PC-3 (cell line): ENCODE measurements at regions not wholly inside any gene's neighbourhood (a gene's known extent, or its start where the extent isn't known, plus 50 kb on each side); places are given as distances from the start of the nearest gene placed in this dataset.

Experiments used
- ATAC-seq: fragments of 200-7000 bp; cut with Tn5 transposase; 2 replicates; pipeline ENCODE4 v1.9.1; 2020; ENCODE audit warnings: mild to moderate bottlenecking, moderate library complexity
- BruUV-seq: library from RNA; stranded (reverse); fragments of 400-500 nt; replicated peaks from 2 replicates; lab custom pipeline; 2021; lab: Mats Ljungman, UMichigan
- CTCF ChIA-PET: fragments of 300-600 bp; sonication (Branson Sonifier 250); formaldehyde crosslinking; loops from one replicate; lab custom pipeline; 2022; ENCODE audit warnings: antibody characterized with exemption; lab: Charles Lee
- POLR2A ChIA-PET: fragments of 300-600 bp; sonication (Branson Sonifier 250); formaldehyde crosslinking; loops from one replicate; lab custom pipeline; 2022; ENCODE audit warnings: antibody characterized with exemption; ENCODE audit not compliant: unreplicated experiment; lab: Charles Lee
- DNase-seq: peaks from one replicate; pipeline ENCODE4 v3.0.0-alpha.2; 2015
- H2AFZ ChIP-seq: fragments of 300-600 bp; sonication (generic); 2 replicates; pipeline ENCODE4 v1.6.0; 2016; ENCODE audit warnings: antibody characterized with exemption, low read length
- H3F3A ChIP-seq: fragments of 300-600 bp; sonication (generic); one replicate; pipeline ENCODE4 v1.6.0; 2017; ENCODE audit warnings: antibody characterized with exemption, low read length, control low read depth, mild to moderate bottlenecking; ENCODE audit not compliant: unreplicated experiment
- H3K27ac ChIP-seq: fragments of 300-600 bp; sonication (generic); 2 replicates; pipeline ENCODE4 v1.5.1; 2016; ENCODE audit warnings: mild to moderate bottlenecking, low read length
- H3K27me3 ChIP-seq: fragments of 300-600 bp; sonication (generic); 2 replicates; pipeline ENCODE4 v1.6.1; 2016; ENCODE audit warnings: low read length, mixed read lengths
- H3K36me3 ChIP-seq: fragments of 300-600 bp; sonication (generic); 2 replicates; pipeline ENCODE4 v1.6.1; 2016; ENCODE audit warnings: low read depth, mixed run types, low read length, mixed read lengths
- H3K4me1 ChIP-seq: fragments of 300-600 bp; sonication (generic); 2 replicates; pipeline ENCODE4 v1.5.1; 2016; ENCODE audit warnings: low read length; ENCODE audit not compliant: insufficient read depth
- H3K4me2 ChIP-seq: fragments of 300-600 bp; sonication (generic); 2 replicates; pipeline ENCODE4 v1.6.0; 2016; ENCODE audit warnings: low read length
- H3K4me3 ChIP-seq: fragments of 300-600 bp; sonication (generic); 2 replicates; pipeline ENCODE4 v1.5.1; 2016; ENCODE audit warnings: mild to moderate bottlenecking, low read length, mixed read lengths
- H3K79me2 ChIP-seq: fragments of 300-600 bp; sonication (generic); 2 replicates; pipeline ENCODE4 v1.6.1; 2017; ENCODE audit warnings: low read length, mixed read lengths
- H3K9ac ChIP-seq: fragments of 300-600 bp; sonication (generic); 2 replicates; pipeline ENCODE4 v1.6.0; 2016; ENCODE audit warnings: mild to moderate bottlenecking, low read length
- H3K9me2 ChIP-seq: fragments of 300-600 bp; sonication (generic); replicated peaks from 2 replicates; pipeline ENCODE4 v1.6.1; 2016; ENCODE audit warnings: mixed run types, low read length, mixed read lengths
- H3K9me3 ChIP-seq: fragments of 300-600 bp; sonication (generic); 2 replicates; pipeline ENCODE4 v1.6.1; 2016; ENCODE audit warnings: low read length, mixed read lengths
- H4K20me1 ChIP-seq: fragments of 300-600 bp; sonication (generic); 2 replicates; pipeline ENCODE4 v1.6.1; 2016; ENCODE audit warnings: low read length, mixed read lengths
- EZH2 ChIP-seq: fragments of 300-600 bp; sonication (generic); IDR thresholded peaks from one replicate; pipeline ENCODE4 v1.6.1; 2017; ENCODE audit warnings: antibody characterized with exemption, mild to moderate bottlenecking, low read length; ENCODE audit not compliant: unreplicated experiment
- EZH2phosphoT487 ChIP-seq: fragments of 300-600 bp; sonication (generic); IDR thresholded peaks from 2 replicates; pipeline ENCODE4 v1.6.1; 2018; ENCODE audit warnings: mild to moderate bottlenecking, antibody characterized with exemption, low read length, borderline replicate concordance
- intact Hi-C: fragments of 100-400 bp; cut with micrococcal nuclease; formaldehyde crosslinking; loops from 2 replicates; pipeline ENCODE4 v1.9.0; 2023
- TF ChIP-seq, protein P1 (sequence below): fragments of 300-600 bp; sonication (generic); conservative IDR thresholded peaks from 2 replicates; pipeline ENCODE4 v1.5.1; 2017; ENCODE audit warnings: antibody characterized with exemption, low read depth, mild to moderate bottlenecking, low read length

DNA sequence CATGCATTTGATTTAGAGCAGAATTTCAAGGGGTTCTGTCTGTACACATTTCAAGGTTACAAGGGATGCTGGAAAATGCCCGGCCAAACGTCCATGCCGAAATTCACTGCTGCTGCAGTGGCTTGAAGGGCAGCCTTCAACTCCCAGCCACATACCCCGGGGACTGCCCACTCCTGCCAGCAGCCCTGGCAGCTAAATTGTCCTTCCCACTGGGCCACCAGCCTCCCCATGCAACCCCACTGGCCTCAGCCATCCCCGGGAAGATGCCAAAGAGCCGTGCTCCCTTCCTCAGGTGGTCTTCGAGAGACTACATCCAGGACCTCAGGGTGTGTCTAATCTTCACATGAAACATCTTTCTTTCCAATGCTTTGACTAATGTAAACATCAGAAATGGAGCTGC, 478.7 kb upstream of the MYT1L start:
- no peak overlapping the region for H3K9ac ChIP-seq
- no peaks in the 10 kb centered on the region for H3K36me3 ChIP-seq
- H3K4me1 ChIP-seq, result no peaks in the 10 kb centered on the region
- TF ChIP-seq, protein P1, sequence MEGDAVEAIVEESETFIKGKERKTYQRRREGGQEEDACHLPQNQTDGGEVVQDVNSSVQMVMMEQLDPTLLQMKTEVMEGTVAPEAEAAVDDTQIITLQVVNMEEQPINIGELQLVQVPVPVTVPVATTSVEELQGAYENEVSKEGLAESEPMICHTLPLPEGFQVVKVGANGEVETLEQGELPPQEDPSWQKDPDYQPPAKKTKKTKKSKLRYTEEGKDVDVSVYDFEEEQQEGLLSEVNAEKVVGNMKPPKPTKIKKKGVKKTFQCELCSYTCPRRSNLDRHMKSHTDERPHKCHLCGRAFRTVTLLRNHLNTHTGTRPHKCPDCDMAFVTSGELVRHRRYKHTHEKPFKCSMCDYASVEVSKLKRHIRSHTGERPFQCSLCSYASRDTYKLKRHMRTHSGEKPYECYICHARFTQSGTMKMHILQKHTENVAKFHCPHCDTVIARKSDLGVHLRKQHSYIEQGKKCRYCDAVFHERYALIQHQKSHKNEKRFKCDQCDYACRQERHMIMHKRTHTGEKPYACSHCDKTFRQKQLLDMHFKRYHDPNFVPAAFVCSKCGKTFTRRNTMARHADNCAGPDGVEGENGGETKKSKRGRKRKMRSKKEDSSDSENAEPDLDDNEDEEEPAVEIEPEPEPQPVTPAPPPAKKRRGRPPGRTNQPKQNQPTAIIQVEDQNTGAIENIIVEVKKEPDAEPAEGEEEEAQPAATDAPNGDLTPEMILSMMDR, result no peak
- TF ChIP-seq EZH2phosphoT487 (no peak), EZH2 (no peak)
- H4K20me1 ChIP-seq, result no peaks in the 10 kb centered on the region
- DNase-seq (no peak), ATAC-seq (no peak)
- H3K4me3 ChIP-seq, result no peak overlapping the region
- no peak overlapping the region for H3K27ac ChIP-seq
- H3K79me2 ChIP-seq, result no peaks in the 10 kb centered on the region
- peaks cover 27% of the 10 kb centered on the region for H3K27me3 ChIP-seq
- no peak overlapping the region for H2AFZ ChIP-seq
- H3K9me2 ChIP-seq, result no peaks in the 10 kb centered on the region
- intact Hi-C loops, result no loop called here
- H3K9me3 ChIP-seq, result no peaks in the 10 kb centered on the region
- no peak overlapping the region for H3K4me2 ChIP-seq
- H3F3A ChIP-seq, result no peaks in the 10 kb centered on the region
- POLR2A ChIA-PET, result no interaction called here
- BruUV-seq, result no TSS peak
- CTCF ChIA-PET, result no interaction called here

DNA sequence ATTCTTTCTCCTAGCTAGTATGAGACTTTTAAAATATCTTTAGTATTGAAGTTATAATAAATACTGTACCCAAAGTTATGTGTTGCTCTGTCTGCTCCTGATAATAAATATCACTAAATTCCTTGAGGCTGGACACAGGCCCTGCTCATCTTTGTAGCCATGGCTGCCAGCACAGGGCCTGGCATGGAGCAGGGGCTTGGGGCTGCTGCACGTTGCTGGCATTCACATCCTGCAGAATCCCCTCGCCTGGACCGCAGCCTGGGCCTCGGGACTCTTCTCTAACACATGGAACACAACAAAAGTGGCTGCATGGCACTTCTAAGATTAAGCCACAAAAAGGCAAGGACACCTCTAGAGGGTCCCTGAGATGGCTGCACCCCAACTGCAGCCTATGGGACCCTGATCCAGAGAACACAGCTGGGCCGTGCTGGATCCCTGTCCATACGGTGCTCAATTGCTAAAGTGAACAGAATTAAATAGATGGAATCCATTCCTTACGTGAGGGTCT, 477.5 kb upstream of the MYT1L start:
- H3K27ac ChIP-seq, result no peak overlapping the region
- ATAC-seq, result no peak
- no peaks in the 10 kb centered on the region for H3K36me3 ChIP-seq
- no peak overlapping the region for H3K9ac ChIP-seq
- H3K4me3 ChIP-seq, result no peak overlapping the region
- H3K79me2 ChIP-seq, result no peaks in the 10 kb centered on the region
- BruUV-seq, result no TSS peak
- H3K4me1 ChIP-seq, result no peaks in the 10 kb centered on the region
- H3K9me2 ChIP-seq, result no peaks in the 10 kb centered on the region
- H4K20me1 ChIP-seq, result no peaks in the 10 kb centered on the region
- CTCF ChIA-PET, result no interaction called here
- H2AFZ ChIP-seq, result no peak overlapping the region
- peaks cover 31% of the 10 kb centered on the region for H3K27me3 ChIP-seq
- intact Hi-C loops, result no loop called here
- no peak for TF ChIP-seq EZH2phosphoT487
- TF ChIP-seq, protein P1, result no peak
- TF ChIP-seq EZH2, result no peak
- DNase-seq, result no peak
- no peak overlapping the region for H3K4me2 ChIP-seq
- H3K9me3 ChIP-seq, result no peaks in the 10 kb centered on the region
- no peaks in the 10 kb centered on the region for H3F3A ChIP-seq
- POLR2A ChIA-PET, result no interaction called here

DNA sequence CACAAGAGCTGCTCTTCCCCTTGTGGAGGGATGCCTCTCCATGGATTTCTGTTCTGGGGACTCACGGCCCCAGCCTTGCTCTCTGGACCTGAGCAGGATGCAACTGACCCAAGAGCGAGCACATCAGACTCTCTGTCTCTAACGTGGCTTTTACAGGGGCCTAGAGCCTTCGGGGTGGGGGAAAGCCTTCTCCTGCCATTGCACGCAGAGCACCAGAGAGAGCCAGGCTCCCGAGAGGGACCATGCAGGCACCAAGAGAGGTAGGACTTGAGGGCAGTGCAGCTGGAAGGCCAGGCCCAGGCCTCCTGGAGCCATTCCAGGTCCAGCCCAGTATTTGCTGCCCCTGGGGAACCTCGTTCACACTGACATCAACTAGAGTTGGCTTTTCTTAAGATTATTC, 475.6 kb upstream of the MYT1L start:
- intact Hi-C loops, result no loop called here
- no peaks in the 10 kb centered on the region for H3K9me2 ChIP-seq
- no peaks in the 10 kb centered on the region for H3K4me1 ChIP-seq
- no peak overlapping the region for H2AFZ ChIP-seq
- no TSS peak for BruUV-seq
- no peak for ATAC-seq
- ChIA-PET POLR2A (no interaction called here), CTCF (no interaction called here)
- no peaks in the 10 kb centered on the region for H3F3A ChIP-seq
- H3K4me3 ChIP-seq, result no peak overlapping the region
- TF ChIP-seq EZH2phosphoT487 (no peak), EZH2 (no peak)
- TF ChIP-seq, protein P1, result no peak
- no peak overlapping the region for H3K4me2 ChIP-seq
- H3K79me2 ChIP-seq, result no peaks in the 10 kb centered on the region
- H3K27me3 ChIP-seq, result peaks cover 31% of the 10 kb centered on the region
- no peak overlapping the region for H3K9ac ChIP-seq
- DNase-seq, result no peak
- no peaks in the 10 kb centered on the region for H4K20me1 ChIP-seq
- H3K36me3 ChIP-seq, result no peaks in the 10 kb centered on the region
- H3K9me3 ChIP-seq, result no peaks in the 10 kb centered on the region
- H3K27ac ChIP-seq, result no peak overlapping the region
